ENCODE measurements at regions not wholly inside any gene's neighbourhood (a gene's known extent, or its start where the extent isn't known, plus 50 kb on each side); places are given as distances from the start of the nearest gene placed in this dataset.
"Not testable (repeated sequence)": the region's sequence is repeated elsewhere in the genome, so short reads cannot be mapped to it uniquely, and the experiment has no call there.

GRCh38 chrX:76643590-76643989 is 216.1 kb downstream of the MAGEE1 start:
- no peaks in the 10 kb centered on the region for H3K27me3 Mint-ChIP-seq (ENCODE audit: unreplicated experiment)
- no peak for TF ChIP-seq CTCF (IDR thresholded peaks at IDR 0.05; ENCODE audit: partially characterized antibody, unreplicated experiment)
- H3K36me3 Mint-ChIP-seq (ENCODE audit: unreplicated experiment) = peaks cover 5% of the 10 kb centered on the region
- H3K4me3 Mint-ChIP-seq (ENCODE audit: unreplicated experiment) = no peak overlapping the region
- H3K27ac Mint-ChIP-seq (ENCODE audit: unreplicated experiment) = no peak overlapping the region
- H3K9me3 Mint-ChIP-seq (ENCODE audit: unreplicated experiment) = peaks cover 11% of the 10 kb centered on the region
- no peaks in the 10 kb centered on the region for H3K4me1 Mint-ChIP-seq (ENCODE audit: low read depth, unreplicated experiment)
- DNase-seq = no peak

- H3K27me3 Mint-ChIP-seq (ENCODE audit: unreplicated experiment); H3K4me1 Mint-ChIP-seq (ENCODE audit: low read depth, unreplicated experiment); H3K36me3 Mint-ChIP-seq (ENCODE audit: unreplicated experiment); H3K4me3 Mint-ChIP-seq (ENCODE audit: unreplicated experiment); H3K9me3 Mint-ChIP-seq (ENCODE audit: unreplicated experiment); H3K27ac Mint-ChIP-seq (ENCODE audit: unreplicated experiment); DNase-seq: not testable (repeated sequence)
Observed at GRCh38 chrX:76651369-76651768, 223.9 kb downstream of the MAGEE1 start.

GRCh38 chrX:76657499-76657898 is 230.0 kb downstream of the MAGEE1 start:
- H3K27me3 Mint-ChIP-seq (ENCODE audit: unreplicated experiment) = no peaks in the 10 kb centered on the region
- no peaks in the 10 kb centered on the region for H3K36me3 Mint-ChIP-seq (ENCODE audit: unreplicated experiment)
- no peaks in the 10 kb centered on the region for H3K4me1 Mint-ChIP-seq (ENCODE audit: low read depth, unreplicated experiment)
- TF ChIP-seq CTCF (IDR thresholded peaks at IDR 0.05; ENCODE audit: partially characterized antibody, unreplicated experiment) = no peak
- no peak overlapping the region for H3K27ac Mint-ChIP-seq (ENCODE audit: unreplicated experiment)
- no peak for DNase-seq
- no peaks in the 10 kb centered on the region for H3K9me3 Mint-ChIP-seq (ENCODE audit: unreplicated experiment)
- H3K4me3 Mint-ChIP-seq (ENCODE audit: unreplicated experiment) = no peak overlapping the region

Measured in glutamatergic neuron (in vitro differentiated cells).